ENCODE measurements at regions not wholly inside any gene's neighbourhood (a gene's known extent, or its start where the extent isn't known, plus 50 kb on each side); places are given as distances from the start of the nearest gene placed in this dataset.

GRCh38 chrX:4844376-4844775 is 1130.9 kb upstream of the PRKX start:
- TF ChIP-seq REST (IDR thresholded peaks at IDR 0.05; ENCODE audit: insufficient read depth in 1 of 2, low read depth in 2 of 2, low read length in 2 of 2) (no peak), TAF1 (IDR thresholded peaks at IDR 0.05; ENCODE audit: borderline replicate concordance, insufficient read depth, low read length) (no peak), POLR2AphosphoS5 (IDR thresholded peaks at IDR 0.05; ENCODE audit: low read depth, low read length) (no peak)

- no peak for TF ChIP-seq POLR2AphosphoS5 (IDR thresholded peaks at IDR 0.05; ENCODE audit: low read depth, low read length)
- no peak for TF ChIP-seq TAF1 (IDR thresholded peaks at IDR 0.05; ENCODE audit: borderline replicate concordance, insufficient read depth, low read length)
- no peak for TF ChIP-seq REST (IDR thresholded peaks at IDR 0.05; ENCODE audit: insufficient read depth in 1 of 2, low read depth in 2 of 2, low read length in 2 of 2)
- no peak for TF ChIP-seq SIN3A (IDR thresholded peaks at IDR 0.05; ENCODE audit: borderline replicate concordance, insufficient read depth, low read length)
- no peak for TF ChIP-seq FOXP2 (optimal IDR thresholded peaks at IDR 0.05; ENCODE audit: borderline replicate concordance, extremely low read depth, extremely low read length, insufficient read depth)
Measured at GRCh38 chrX:4841216-4841745, 1127.8 kb upstream of the PRKX start.

GRCh38 chrX:4831574-4831973 is 1118.1 kb upstream of the PRKX start:
- TF ChIP-seq SIN3A (IDR thresholded peaks at IDR 0.05; ENCODE audit: borderline replicate concordance, insufficient read depth, low read length) (no peak), TAF1 (IDR thresholded peaks at IDR 0.05; ENCODE audit: borderline replicate concordance, insufficient read depth, low read length) (no peak), POLR2AphosphoS5 (IDR thresholded peaks at IDR 0.05; ENCODE audit: low read depth, low read length) (no peak), REST (IDR thresholded peaks at IDR 0.05; ENCODE audit: insufficient read depth in 1 of 2, low read depth in 2 of 2, low read length in 2 of 2) (no peak), FOXP2 (optimal IDR thresholded peaks at IDR 0.05; ENCODE audit: borderline replicate concordance, extremely low read depth, extremely low read length, insufficient read depth) (no peak)

- TF ChIP-seq FOXP2 (optimal IDR thresholded peaks at IDR 0.05; ENCODE audit: borderline replicate concordance, extremely low read depth, extremely low read length, insufficient read depth) (no peak), REST (IDR thresholded peaks at IDR 0.05; ENCODE audit: insufficient read depth in 1 of 2, low read depth in 2 of 2, low read length in 2 of 2) (no peak), POLR2AphosphoS5 (IDR thresholded peaks at IDR 0.05; ENCODE audit: low read depth, low read length) (no peak), TAF1 (IDR thresholded peaks at IDR 0.05; ENCODE audit: borderline replicate concordance, insufficient read depth, low read length) (no peak), SIN3A (IDR thresholded peaks at IDR 0.05; ENCODE audit: borderline replicate concordance, insufficient read depth, low read length) (no peak)
Measured at GRCh38 chrX:4830880-4831557, 1117.6 kb upstream of the PRKX start.

All from PFSK-1 (cell line).